ENCODE measurements at regions not wholly inside any gene's neighbourhood (a gene's known extent, or its start where the extent isn't known, plus 50 kb on each side); places are given as distances from the start of the nearest gene placed in this dataset.

GRCh38 chr21:35340273-35340672, 291.2 kb upstream of the RUNX1 start:
- TF ChIP-seq CTCF (IDR thresholded peaks at IDR 0.05): no peak
- intact Hi-C loops (cut with DNase I): no loop called here
- Histone ChIP-seq H3K4me3 (no peak overlapping the region), H3K9me3 (no peaks in the 10 kb centered on the region), H3K36me3 (no peaks in the 10 kb centered on the region), H3K27me3 (no peaks in the 10 kb centered on the region), H3K27ac (no peak overlapping the region), H3K4me1 (no peaks in the 10 kb centered on the region)
- ATAC-seq (peak; percentile 54), DNase-seq (no peak)

- Histone ChIP-seq H3K27ac (no peak overlapping the region), H3K36me3 (no peaks in the 10 kb centered on the region), H3K4me3 (no peak overlapping the region), H3K27me3 (no peaks in the 10 kb centered on the region), H3K4me1 (no peaks in the 10 kb centered on the region), H3K9me3 (no peaks in the 10 kb centered on the region)
- ATAC-seq (peak; percentile 40), DNase-seq (no peak)
- TF ChIP-seq CTCF (IDR thresholded peaks at IDR 0.05): no peak
- intact Hi-C loops (cut with DNase I): no loop called here
Measured at GRCh38 chr21:35338881-35339632, 290.0 kb upstream of the RUNX1 start.

GRCh38 chr21:35338281-35338680, 289.2 kb upstream of the RUNX1 start:
- DNase-seq (no peak), ATAC-seq (no peak)
- Histone ChIP-seq H3K4me1 (no peaks in the 10 kb centered on the region), H3K27ac (no peak overlapping the region), H3K9me3 (no peaks in the 10 kb centered on the region), H3K36me3 (no peaks in the 10 kb centered on the region), H3K4me3 (no peak overlapping the region), H3K27me3 (no peaks in the 10 kb centered on the region)
- intact Hi-C loops (cut with DNase I): no loop called here
- no peak for TF ChIP-seq CTCF (IDR thresholded peaks at IDR 0.05)

GRCh38 chr21:35337573-35337972, 288.5 kb upstream of the RUNX1 start:
- Histone ChIP-seq H3K27me3 (no peaks in the 10 kb centered on the region), H3K36me3 (no peaks in the 10 kb centered on the region), H3K9me3 (no peaks in the 10 kb centered on the region), H3K4me3 (no peak overlapping the region), H3K4me1 (no peaks in the 10 kb centered on the region), H3K27ac (no peak overlapping the region)
- TF ChIP-seq CTCF (IDR thresholded peaks at IDR 0.05): no peak
- DNase-seq: no peak
- ATAC-seq: no peak
- intact Hi-C loops (cut with DNase I): no loop called here

- H3K27ac ChIP-seq: no peak overlapping the region
- H3K4me3 ChIP-seq: no peak overlapping the region
- H3K36me3 ChIP-seq: no peaks in the 10 kb centered on the region
- H3K27me3 ChIP-seq: no peaks in the 10 kb centered on the region
- no peaks in the 10 kb centered on the region for H3K9me3 ChIP-seq
- ATAC-seq (no peak), DNase-seq (no peak)
- intact Hi-C loops (cut with DNase I): no loop called here
- no peak for TF ChIP-seq CTCF (IDR thresholded peaks at IDR 0.05)
- H3K4me1 ChIP-seq: no peaks in the 10 kb centered on the region
Measured at GRCh38 chr21:35336534-35336933, 287.4 kb upstream of the RUNX1 start.

Measured in upper lobe of right lung (tissue), 1 donor.